ENCODE measurements at regions not wholly inside any gene's neighbourhood (a gene's known extent, or its start where the extent isn't known, plus 50 kb on each side); places are given as distances from the start of the nearest gene placed in this dataset.

DNA sequence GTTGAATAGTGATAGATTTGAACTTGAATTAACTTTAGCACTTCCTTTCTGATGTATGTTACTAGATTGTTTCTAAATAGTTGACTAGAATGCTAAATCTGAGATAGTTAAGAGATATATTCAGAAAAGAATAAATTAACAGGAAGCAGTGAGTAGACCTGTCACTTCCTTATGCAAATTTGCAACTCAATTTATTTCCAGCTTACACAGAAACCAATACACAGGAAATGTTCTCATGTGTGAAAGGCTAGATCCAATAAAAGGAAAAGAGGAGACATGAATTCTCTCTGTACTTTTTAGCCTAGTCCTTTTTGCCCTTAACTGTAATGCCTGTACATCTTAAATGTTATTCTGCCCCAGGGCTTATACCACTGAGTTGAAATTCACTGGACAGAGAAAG, 522.3 kb downstream of the COL11A1 start:
- H2BK15ac ChIP-seq (ENCODE audit: low read depth, low read length): no peak overlapping the region
- H3K4me3 Mint-ChIP-seq: no peak overlapping the region
- H3K23me2 ChIP-seq (ENCODE audit: insufficient read length, low read depth, low read length, poor library complexity, severe bottlenecking): no peaks in the 10 kb centered on the region
- H3K9ac ChIP-seq (ENCODE audit: extremely low read depth, insufficient read length, low read length): no peak overlapping the region
- no peak overlapping the region for H4K91ac ChIP-seq (ENCODE audit: insufficient read length, low read depth, low read length)
- H2AFZ ChIP-seq (ENCODE audit: low read length): no peak overlapping the region
- no peaks in the 10 kb centered on the region for H3K4me1 ChIP-seq (ENCODE audit: insufficient read depth, low read length)
- no peaks in the 10 kb centered on the region for H3K9me3 Mint-ChIP-seq
- H3K9me3 ChIP-seq (ENCODE audit: control insufficient read depth, low read depth, low read length): no peaks in the 10 kb centered on the region
- no peaks in the 10 kb centered on the region for H3K4me1 Mint-ChIP-seq
- H3K79me1 ChIP-seq (ENCODE audit: insufficient read depth, low read depth, low read length, poor library complexity, severe bottlenecking): no peaks in the 10 kb centered on the region
- no peak overlapping the region for H4K5ac ChIP-seq (ENCODE audit: insufficient read length, low read depth, low read length)
- H2AK5ac ChIP-seq (ENCODE audit: insufficient read length, low read length): no peak overlapping the region
- no peaks in the 10 kb centered on the region for H3K27me3 Mint-ChIP-seq (ENCODE audit: low read depth)
- H3K4ac ChIP-seq (ENCODE audit: low read depth, low read length): no peak overlapping the region
- H3K56ac ChIP-seq (ENCODE audit: insufficient read length, low read depth, low read length): no peak overlapping the region
- no peak overlapping the region for H2BK20ac ChIP-seq (ENCODE audit: low read depth, low read length, poor library complexity, severe bottlenecking)
- DNase-seq: no peak
- no peak overlapping the region for H2BK12ac ChIP-seq (ENCODE audit: insufficient read length, low read depth, low read length)
- H3K23ac ChIP-seq (ENCODE audit: insufficient read length, low read depth, low read length): no peak overlapping the region
- H4K8ac ChIP-seq (replicated peaks; ENCODE audit: insufficient read length, low read depth, low read length): no peak overlapping the region
- no peaks in the 10 kb centered on the region for H3K36me3 Mint-ChIP-seq (ENCODE audit: insufficient read depth in 1 of 3, low read depth in 3 of 3)
- no peaks in the 10 kb centered on the region for H3K27me3 ChIP-seq (ENCODE audit: insufficient read depth, low read length)
- no peak overlapping the region for H3K14ac ChIP-seq (ENCODE audit: insufficient read depth, low read length)
- no peaks in the 10 kb centered on the region for H3K79me2 ChIP-seq (ENCODE audit: insufficient read depth, low read length)
- H3K4me2 ChIP-seq (ENCODE audit: insufficient read depth, insufficient read length, low read length): no peak overlapping the region
- H3K27ac ChIP-seq (ENCODE audit: insufficient read length, low read depth, low read length): no peak overlapping the region
- no peak overlapping the region for H2BK120ac ChIP-seq (ENCODE audit: low read depth, low read length, poor library complexity, severe bottlenecking)
- H4K20me1 ChIP-seq (ENCODE audit: control insufficient read depth, insufficient read depth, insufficient read length): no peaks in the 10 kb centered on the region
- no peak overlapping the region for H3K18ac ChIP-seq (ENCODE audit: insufficient read length, low read depth, low read length)
- no peak overlapping the region for H3K27ac Mint-ChIP-seq
- TF ChIP-seq, protein P1, sequence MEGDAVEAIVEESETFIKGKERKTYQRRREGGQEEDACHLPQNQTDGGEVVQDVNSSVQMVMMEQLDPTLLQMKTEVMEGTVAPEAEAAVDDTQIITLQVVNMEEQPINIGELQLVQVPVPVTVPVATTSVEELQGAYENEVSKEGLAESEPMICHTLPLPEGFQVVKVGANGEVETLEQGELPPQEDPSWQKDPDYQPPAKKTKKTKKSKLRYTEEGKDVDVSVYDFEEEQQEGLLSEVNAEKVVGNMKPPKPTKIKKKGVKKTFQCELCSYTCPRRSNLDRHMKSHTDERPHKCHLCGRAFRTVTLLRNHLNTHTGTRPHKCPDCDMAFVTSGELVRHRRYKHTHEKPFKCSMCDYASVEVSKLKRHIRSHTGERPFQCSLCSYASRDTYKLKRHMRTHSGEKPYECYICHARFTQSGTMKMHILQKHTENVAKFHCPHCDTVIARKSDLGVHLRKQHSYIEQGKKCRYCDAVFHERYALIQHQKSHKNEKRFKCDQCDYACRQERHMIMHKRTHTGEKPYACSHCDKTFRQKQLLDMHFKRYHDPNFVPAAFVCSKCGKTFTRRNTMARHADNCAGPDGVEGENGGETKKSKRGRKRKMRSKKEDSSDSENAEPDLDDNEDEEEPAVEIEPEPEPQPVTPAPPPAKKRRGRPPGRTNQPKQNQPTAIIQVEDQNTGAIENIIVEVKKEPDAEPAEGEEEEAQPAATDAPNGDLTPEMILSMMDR (conservative IDR thresholded peaks at IDR 0.05): no peak
- H2BK5ac ChIP-seq (ENCODE audit: insufficient read length, low read length): no peak overlapping the region
- no peak overlapping the region for H3T11ph ChIP-seq (ENCODE audit: low read length)
